SK-N-SH treated with all-trans-retinoic acid at 6 μM for 48 hours (cell line): ENCODE measurements at regions not wholly inside any gene's neighbourhood (a gene's known extent, or its start where the extent isn't known, plus 50 kb on each side); places are given as distances from the start of the nearest gene placed in this dataset.
"Not testable (repeated sequence)": the region's sequence is repeated elsewhere in the genome, so short reads cannot be mapped to it uniquely, and the experiment has no call there.

Experiments
- ARNTL ChIP-seq: fragments of 450-650 bp; formaldehyde crosslinking; IDR thresholded peaks from 2 replicates; pipeline ENCODE4 v1.5.0; 2020; ENCODE audit warnings: low read depth, mild to moderate bottlenecking, moderate library complexity, borderline replicate concordance
- BACH2 ChIP-seq: fragments of 250-450 bp; sonication (Bioruptor Pico); IDR thresholded peaks from 2 replicates; pipeline ENCODE4 v1.9.0; 2021; ENCODE audit warnings: mild to moderate bottlenecking, borderline replicate concordance
- CREB5 ChIP-seq: fragments of 250-450 bp; sonication (Bioruptor Pico); IDR thresholded peaks from 2 replicates; pipeline ENCODE4 v1.5.1; 2020; ENCODE audit warnings: low read depth, mild to moderate bottlenecking, moderate library complexity
- GLIS3 ChIP-seq: fragments of 250-450 bp; sonication (Bioruptor Pico); IDR thresholded peaks from 2 replicates; pipeline ENCODE4 v1.5.0; 2020; ENCODE audit warnings: mild to moderate bottlenecking, moderate library complexity
- PATZ1 ChIP-seq: fragments of 250-450 bp; sonication (Bioruptor Pico); IDR thresholded peaks from 2 replicates; pipeline ENCODE4 v1.8.0; 2020; ENCODE audit warnings: mild to moderate bottlenecking, moderate library complexity, borderline replicate concordance
- POU6F1 ChIP-seq: fragments of 250-450 bp; sonication (Bioruptor Pico); IDR thresholded peaks from 2 replicates; pipeline ENCODE4 v1.8.0; 2021; ENCODE audit warnings: low read depth, mild to moderate bottlenecking, moderate library complexity, borderline replicate concordance
- TOX ChIP-seq: fragments of 250-450 bp; sonication (Bioruptor Pico); IDR thresholded peaks from 2 replicates; pipeline ENCODE4 v1.8.0; 2021; ENCODE audit warnings: mild to moderate bottlenecking, moderate library complexity, borderline replicate concordance
- ZFP3 ChIP-seq: fragments of 250-450 bp; sonication (Bioruptor Pico); IDR thresholded peaks from 2 replicates; pipeline ENCODE4 v1.5.0; 2020; ENCODE audit warnings: mild to moderate bottlenecking, moderate library complexity
- ZNF565 ChIP-seq: fragments of 450-650 bp; formaldehyde crosslinking; conservative IDR thresholded peaks from 2 replicates; pipeline ENCODE4 v1.5.0; 2020; ENCODE audit warnings: low read depth, mild to moderate bottlenecking, moderate library complexity
- ZNF70 ChIP-seq: fragments of 450-650 bp; formaldehyde crosslinking; IDR thresholded peaks from 2 replicates; pipeline ENCODE4 v1.5.0; 2020; ENCODE audit warnings: mild to moderate bottlenecking, moderate library complexity

- not testable (repeated sequence) for TF ChIP-seq TOX (CRISPR knock-in tag); BACH2 (CRISPR knock-in tag); GLIS3 (CRISPR knock-in tag); ZNF565 (CRISPR knock-in tag); ZFP3 (CRISPR knock-in tag); ARNTL (CRISPR knock-in tag); CREB5; PATZ1 (CRISPR knock-in tag); POU6F1 (CRISPR knock-in tag); ZNF70 (CRISPR knock-in tag)
Measured at GRCh38 chr12:127836802-127837201, 430.2 kb upstream of the TMEM132C start.
